ENCODE measurements at regions not wholly inside any gene's neighbourhood (a gene's known extent, or its start where the extent isn't known, plus 50 kb on each side); places are given as distances from the start of the nearest gene placed in this dataset.
"Not testable (repeated sequence)": the region's sequence is repeated elsewhere in the genome, so short reads cannot be mapped to it uniquely, and the experiment has no call there.

- no peak for DNase-seq
These were observed 136.1 kb upstream of the FANCL start for GRCh38 chr2:58377181-58377580.

DNA sequence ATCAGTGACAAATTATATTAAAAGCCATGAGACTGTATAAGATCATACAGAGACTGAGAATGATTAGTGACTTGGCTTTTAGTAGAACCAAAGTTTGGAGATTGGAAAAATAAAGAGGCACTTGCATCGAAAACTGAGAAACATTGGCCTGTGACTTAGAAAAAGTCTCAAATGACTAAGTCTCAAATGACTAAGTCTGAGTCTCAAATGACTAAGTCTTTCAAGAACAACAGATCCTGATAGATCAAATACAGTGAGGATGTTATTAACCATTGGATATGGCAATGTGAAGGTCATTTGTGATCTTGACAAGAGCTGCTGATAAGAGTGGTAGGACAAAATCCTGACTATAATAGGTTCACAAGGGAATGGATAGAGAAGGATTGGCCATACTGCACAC lies 135.5 kb upstream of the FANCL start:
- no peak for DNase-seq

- DNase-seq, result no peak
These were observed 128.5 kb upstream of the FANCL start for GRCh38 chr2:58369594-58369993.

DNA sequence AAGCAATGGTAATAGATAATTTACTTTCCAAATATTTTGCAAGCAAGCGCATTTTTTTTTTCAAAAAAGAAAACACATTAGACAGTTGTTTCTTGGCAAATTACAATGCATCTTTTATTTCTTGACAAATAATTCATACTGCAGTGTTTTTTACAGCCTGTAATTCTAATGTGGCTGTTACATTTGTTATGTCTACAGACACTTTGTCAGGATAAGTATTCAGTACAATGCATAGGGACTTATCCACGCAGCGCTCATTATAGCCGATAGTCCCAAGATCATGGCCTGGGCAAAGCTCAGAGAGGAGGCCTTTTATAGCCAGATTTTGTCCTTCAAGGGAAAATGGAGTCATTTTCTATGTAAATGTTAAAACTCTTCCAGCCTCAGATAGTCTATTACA lies 123.0 kb upstream of the FANCL start:
- DNase-seq, result no peak

DNA sequence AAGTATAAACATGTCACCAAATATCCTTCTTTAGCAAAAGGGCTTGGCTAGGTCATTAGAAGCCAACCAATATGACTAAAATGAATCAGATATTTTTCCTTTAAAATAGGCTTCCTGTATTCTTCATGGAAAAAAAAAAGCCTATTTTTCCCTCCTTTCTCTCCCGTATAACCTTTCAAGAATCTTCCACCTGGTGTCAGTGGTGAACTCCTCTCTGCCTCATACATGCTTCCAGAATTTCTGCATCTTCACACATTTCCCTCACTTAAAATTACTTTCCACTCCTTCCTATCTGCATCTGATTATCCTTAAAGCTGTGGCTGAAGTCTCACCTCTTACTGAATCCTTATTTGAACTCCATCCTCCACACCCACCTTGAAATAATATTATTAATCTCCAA lies 116.9 kb upstream of the FANCL start:
- DNase-seq, result no peak

GRCh38 chr2:58357521-58357920 lies 116.4 kb upstream of the FANCL start:
- DNase-seq, result no peak

- DNase-seq, result no peak
These were observed 113.1 kb upstream of the FANCL start for GRCh38 chr2:58354230-58354629.

GRCh38 chr2:58350484-58350883 lies 109.4 kb upstream of the FANCL start:
- DNase-seq, result no peak

- DNase-seq, result no peak
These were observed 106.7 kb upstream of the FANCL start for GRCh38 chr2:58347810-58348209.

GRCh38 chr2:58341047-58341446 lies 99.9 kb upstream of the FANCL start:
- no peak for DNase-seq

DNA sequence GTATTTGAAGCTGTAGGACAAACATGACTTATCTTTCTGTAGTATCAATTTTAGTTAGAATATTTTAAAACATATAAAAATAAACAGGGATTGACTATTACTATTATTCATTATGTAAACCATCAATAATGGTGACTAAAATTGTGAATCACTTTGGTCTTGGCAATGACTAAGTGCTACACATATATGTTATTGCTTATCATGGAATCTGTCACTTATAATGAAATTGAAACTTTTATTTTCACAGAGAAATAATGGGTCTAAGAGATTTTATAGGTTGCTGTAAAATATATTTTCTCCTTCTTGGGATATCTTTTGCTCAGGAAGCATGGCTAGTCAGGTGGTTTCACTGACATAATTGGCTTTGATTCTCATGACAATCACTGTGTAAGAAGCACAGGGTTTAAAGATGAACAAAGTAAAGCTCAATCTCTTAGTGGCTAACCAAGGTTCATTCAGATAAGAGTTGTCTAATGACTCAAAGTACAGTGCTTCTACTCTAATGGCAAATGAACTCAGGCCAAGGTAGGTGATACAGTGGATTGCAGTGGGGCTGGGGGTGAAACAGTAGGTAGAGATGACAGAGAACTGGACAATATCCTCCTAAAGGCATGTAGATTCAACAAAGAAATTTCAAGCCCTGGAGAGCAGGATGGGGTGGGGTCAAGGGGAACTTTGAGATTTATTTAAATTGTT lies 98.6 kb upstream of the FANCL start:
- DNase-seq, result no peak

- no peak for DNase-seq
These were observed 95.3 kb upstream of the FANCL start for GRCh38 chr2:58336416-58336815.

DNA sequence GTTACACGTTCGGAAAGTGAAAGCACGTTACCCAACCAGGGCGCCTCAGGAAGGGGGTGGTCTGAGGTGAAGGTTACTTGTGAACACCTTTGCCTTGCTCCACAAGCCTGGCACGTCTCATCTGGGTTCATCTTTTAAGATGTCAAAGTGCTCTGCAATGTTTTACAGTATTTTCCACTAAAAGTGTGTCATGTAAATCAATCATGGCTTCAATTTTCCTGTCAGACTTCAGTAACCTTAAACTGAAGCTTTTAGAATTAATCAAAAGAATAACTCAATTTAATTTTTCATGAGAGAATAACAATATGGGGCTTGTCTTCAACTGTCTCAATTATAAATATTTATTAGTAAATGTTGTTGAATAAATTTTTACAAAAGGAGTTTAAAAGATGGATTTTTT lies 93.3 kb upstream of the FANCL start:
- no peak for DNase-seq

GRCh38 chr2:58325296-58325895 lies 84.3 kb upstream of the FANCL start:
- DNase-seq, result not testable (repeated sequence)

DNA sequence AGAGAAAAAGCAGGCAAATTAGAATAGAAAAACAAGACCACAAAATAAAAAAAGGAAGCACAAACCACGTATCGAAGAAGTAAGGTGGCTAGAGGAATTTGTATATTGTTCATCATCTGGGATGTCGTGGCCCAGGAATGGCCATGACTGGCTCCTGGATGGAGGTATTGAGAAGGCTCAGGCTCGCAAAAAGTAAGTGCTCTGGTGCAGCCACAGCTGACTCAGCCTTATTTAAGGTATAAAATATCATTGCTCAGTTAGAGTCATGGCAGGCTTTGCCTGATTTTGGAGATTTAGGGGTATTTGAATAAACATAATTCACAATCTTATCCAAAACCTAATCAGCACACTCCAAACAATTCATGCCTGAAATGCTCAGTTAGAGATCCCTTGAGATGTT lies 78.4 kb upstream of the FANCL start:
- no peak for DNase-seq

- not testable (repeated sequence) for DNase-seq
These were observed 77.8 kb upstream of the FANCL start for GRCh38 chr2:58318949-58319348.

DNA sequence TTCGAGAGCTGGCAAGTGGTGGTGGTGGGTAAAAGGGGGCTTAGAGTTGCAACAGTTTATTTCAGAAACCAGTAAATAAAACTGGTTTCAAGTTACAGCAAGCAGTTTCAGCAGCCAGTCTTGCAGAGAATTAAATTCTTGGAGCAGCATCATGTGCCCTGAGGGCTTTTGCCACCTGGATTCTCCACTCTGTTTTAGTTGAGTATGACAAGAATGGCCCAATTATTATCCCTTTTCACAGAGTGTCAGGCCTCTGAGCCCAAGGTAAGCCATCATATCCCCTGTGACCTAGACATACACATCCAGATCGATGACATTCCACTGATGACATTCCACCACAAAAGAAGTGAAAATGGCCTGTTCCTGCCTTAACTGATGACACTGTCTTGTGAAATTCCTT lies 72.8 kb upstream of the FANCL start:
- no peak for DNase-seq

- no peak for DNase-seq
These were observed 67.3 kb upstream of the FANCL start for GRCh38 chr2:58308435-58308834.

DNA sequence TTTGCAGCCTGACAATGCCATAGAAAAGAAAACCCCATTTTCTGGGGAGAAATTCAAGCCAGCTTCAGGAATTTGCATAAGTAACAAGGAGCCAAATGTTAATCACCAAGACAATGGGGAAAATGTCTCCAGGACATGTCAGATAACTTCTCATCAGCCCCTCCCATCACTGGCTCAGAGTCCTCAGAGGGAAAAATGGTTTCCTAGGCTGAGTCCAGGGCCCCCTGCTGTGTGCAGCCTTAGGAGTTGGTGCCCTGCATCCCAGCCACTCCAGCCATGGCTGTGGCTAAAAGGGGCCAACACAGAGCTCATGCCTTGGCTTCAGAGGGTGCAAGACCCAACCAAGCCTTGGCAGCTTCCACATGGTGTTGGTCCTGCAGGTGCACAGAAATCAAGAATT lies 63.7 kb upstream of the FANCL start:
- DNase-seq, result no peak

DNA sequence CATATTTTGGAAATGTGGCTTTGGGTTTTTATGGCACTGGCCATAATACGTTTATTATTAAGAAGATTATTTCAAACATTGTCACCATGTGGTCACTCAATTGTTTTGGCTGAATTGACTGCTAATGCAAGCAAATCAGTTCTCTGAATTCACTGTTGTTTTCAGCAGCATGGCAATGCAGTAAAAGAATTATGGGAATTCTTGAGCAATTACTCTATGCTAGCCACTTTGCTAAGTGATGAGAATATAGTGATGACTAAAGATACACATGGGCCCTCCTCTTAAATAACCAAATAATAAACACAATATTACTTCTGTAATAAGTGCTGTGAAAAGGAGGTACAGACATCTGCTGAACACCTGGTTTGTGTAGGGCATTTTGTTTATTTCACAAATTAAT lies 58.0 kb upstream of the FANCL start:
- no peak for DNase-seq

GRCh38 chr2:58293056-58293455 lies 51.9 kb upstream of the FANCL start:
- DNase-seq, result no peak

- no peak for DNase-seq
These were observed 50.8 kb upstream of the FANCL start for GRCh38 chr2:58291726-58292438.

Data from central memory CD4-positive, alpha-beta T cell (primary cell).